Thyroid gland (tissue), 4 donors: ENCODE measurements at regions not wholly inside any gene's neighbourhood (a gene's known extent, or its start where the extent isn't known, plus 50 kb on each side); places are given as distances from the start of the nearest gene placed in this dataset.

Experiments used
- DNase-seq, 2 donors: peaks; one replicate each; pipeline ENCODE4 v3.0.0-alpha.2; 2019
- H3K27ac ChIP-seq, 3 donors: fragments of 200-600 bp; sonication (generic); 1 replicate in 2 of 3; 2 replicates in 1 of 3; pipeline ENCODE4 v1.5.1; 2016 to 2019; ENCODE audit warnings: mild to moderate bottlenecking in 1 of 3, moderate library complexity in 1 of 3
- H3K27me3 ChIP-seq: fragments of 200-600 bp; sonication (generic); one replicate; pipeline ENCODE4 v1.5.1; 2019
- H3K36me3 ChIP-seq, 2 donors: fragments of 200-600 bp; sonication (generic); one replicate each; pipeline ENCODE4 v1.5.1; 2016 to 2019
- H3K4me1 ChIP-seq, 2 donors: fragments of 200-600 bp; sonication (generic); one replicate each; pipeline ENCODE4 v1.5.1; 2017 to 2019
- H3K4me3 ChIP-seq, 3 donors: fragments of 200-600 bp; sonication (generic); replicated peaks in 1 of 3; 1 replicate in 2 of 3; 2 replicates in 1 of 3; pipeline ENCODE4 v1.5.1; 2016; ENCODE audit warnings: mild to moderate bottlenecking in 1 of 3
- H3K9me3 ChIP-seq: fragments of 200-600 bp; sonication (generic); one replicate; pipeline ENCODE4 v1.5.1; 2017
- POLR2A ChIP-seq, 2 donors: fragments of 450-650 bp; IDR thresholded peaks; one replicate each; pipeline ENCODE4 v1.6.1; 2017; ENCODE audit warnings: antibody characterized with exemption in 2 of 2, mild to moderate bottlenecking in 2 of 2, moderate library complexity in 1 of 2
- WGBS, 2 donors: methylation state at CpG; one replicate each; pipeline ENCODE4 v1.1.5; 2017; 5-methylcytosine and 5-hydroxymethylcytosine counted together
- intact Hi-C: fragments of 100-400 bp; cut with DNase I; formaldehyde crosslinking; loops from one replicate; pipeline ENCODE4 v1.15.1; 2023
- TF ChIP-seq, protein P1 (sequence below), 6 experiments: fragments of 200-600 bp in 3 of 6; fragments of 450-650 bp in 3 of 6; sonication (generic) in 3 of 6; IDR thresholded peaks; one replicate each; pipeline ENCODE4 v1.5.1; 2016 to 2019; ENCODE audit warnings: antibody characterized with exemption in 6 of 6, mild to moderate bottlenecking in 2 of 6, inconsistent platforms in 1 of 6, moderate library complexity in 1 of 6

DNA sequence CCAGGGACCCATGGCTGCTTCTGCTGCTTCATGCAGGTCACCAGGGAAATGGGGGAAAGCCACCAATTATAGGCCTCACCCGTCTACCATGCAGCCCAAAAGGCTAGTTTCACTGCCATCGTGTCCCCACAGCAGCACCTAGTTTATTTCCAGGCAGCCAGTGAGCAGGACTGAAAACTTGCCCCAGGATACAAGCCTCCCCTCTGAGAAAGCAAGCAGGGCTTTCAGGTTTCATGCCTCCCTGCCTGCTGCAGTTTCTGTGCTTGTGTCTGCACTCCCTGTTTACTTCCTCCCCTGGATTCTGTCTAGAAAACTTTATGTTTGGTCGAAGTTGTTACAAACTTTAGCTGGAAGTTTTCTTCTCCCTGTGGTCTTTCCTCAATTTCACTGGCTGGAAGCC is 319.1 kb downstream of the ANXA1 start:
- DNase-seq: no peak
- intact Hi-C loops: no loop called here
- 59 to 75% methylated on average over 3 of the region's 3 CpGs for WGBS, 2 donors

DNA sequence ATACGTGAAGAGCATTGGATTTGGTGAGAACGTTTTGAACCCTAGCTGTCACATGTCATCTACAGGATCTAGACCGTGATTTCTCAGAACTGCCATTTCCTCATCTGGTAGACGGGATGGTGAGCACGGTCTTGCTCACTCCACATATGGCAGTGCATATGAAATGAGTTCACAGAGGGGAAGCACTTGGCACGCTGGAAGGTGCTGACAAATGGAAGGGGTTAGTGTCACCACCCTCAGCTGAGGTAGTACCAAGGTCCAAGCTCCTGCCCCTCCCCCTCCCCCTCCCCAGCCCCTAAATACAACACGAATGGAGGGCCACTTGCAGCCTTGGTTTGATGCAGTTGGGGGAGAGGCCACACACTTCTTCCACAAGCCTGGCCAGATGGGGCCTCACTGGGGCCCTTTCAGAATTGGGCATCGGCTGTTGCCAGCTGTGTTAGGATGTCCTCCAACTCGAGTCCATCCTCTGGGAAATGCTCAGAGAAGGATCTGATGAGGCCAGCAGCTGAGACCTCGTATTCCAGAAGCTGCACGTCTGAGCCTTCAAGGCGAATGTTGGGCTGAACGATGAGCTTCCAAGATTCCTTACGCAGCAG is 322.4 kb downstream of the ANXA1 start:
- Histone ChIP-seq H3K9me3 (no peaks in the 10 kb centered on the region), H3K27me3 (no peaks in the 10 kb centered on the region), H3K4me3 (no peak overlapping the region), H3K4me1 (no peaks in the 10 kb centered on the region), H3K27ac (no peak overlapping the region), H3K36me3 (no peaks in the 10 kb centered on the region)
- DNase-seq: no peak
- TF ChIP-seq, protein P1, sequence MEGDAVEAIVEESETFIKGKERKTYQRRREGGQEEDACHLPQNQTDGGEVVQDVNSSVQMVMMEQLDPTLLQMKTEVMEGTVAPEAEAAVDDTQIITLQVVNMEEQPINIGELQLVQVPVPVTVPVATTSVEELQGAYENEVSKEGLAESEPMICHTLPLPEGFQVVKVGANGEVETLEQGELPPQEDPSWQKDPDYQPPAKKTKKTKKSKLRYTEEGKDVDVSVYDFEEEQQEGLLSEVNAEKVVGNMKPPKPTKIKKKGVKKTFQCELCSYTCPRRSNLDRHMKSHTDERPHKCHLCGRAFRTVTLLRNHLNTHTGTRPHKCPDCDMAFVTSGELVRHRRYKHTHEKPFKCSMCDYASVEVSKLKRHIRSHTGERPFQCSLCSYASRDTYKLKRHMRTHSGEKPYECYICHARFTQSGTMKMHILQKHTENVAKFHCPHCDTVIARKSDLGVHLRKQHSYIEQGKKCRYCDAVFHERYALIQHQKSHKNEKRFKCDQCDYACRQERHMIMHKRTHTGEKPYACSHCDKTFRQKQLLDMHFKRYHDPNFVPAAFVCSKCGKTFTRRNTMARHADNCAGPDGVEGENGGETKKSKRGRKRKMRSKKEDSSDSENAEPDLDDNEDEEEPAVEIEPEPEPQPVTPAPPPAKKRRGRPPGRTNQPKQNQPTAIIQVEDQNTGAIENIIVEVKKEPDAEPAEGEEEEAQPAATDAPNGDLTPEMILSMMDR (IDR thresholded peaks at IDR 0.05): no peak
- TF ChIP-seq POLR2A (IDR thresholded peaks at IDR 0.05): no peak
- intact Hi-C loops: no loop called here
- WGBS, 2 donors: 88 to 94% methylated on average over 12 to 14 of the region's 14 CpGs

More for the DNA sequence above, 319.1 kb downstream of the ANXA1 start:
- Histone ChIP-seq H3K27me3 (no peaks in the 10 kb centered on the region), H3K9me3 (no peaks in the 10 kb centered on the region), H3K36me3 (no peaks in the 10 kb centered on the region), H3K27ac (no peak overlapping the region), H3K4me1 (no peaks in the 10 kb centered on the region), H3K4me3 (no peak overlapping the region)
- TF ChIP-seq, protein P1 (IDR thresholded peaks at IDR 0.05): no peak

DNA sequence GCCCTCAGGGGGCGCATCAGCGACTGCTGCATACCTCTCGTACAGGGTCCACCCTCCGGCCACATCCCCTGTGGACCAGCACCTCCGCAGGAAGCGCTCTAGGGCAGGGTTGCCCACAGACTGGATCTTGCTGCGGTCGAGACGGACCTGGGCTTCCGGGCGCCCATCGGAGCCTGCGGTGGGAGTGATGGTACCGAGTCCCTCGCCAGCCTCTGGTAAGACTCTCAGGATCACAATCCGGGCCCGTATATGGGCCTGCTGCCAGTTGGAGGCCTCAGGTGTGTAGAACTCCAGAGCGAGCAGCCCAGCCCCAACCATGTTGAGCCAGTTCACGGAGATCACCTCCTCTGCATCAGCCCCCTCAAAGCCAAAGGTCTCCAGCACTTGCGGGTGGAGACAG is 323.0 kb downstream of the ANXA1 start:
- DNase-seq: no peak
- Histone ChIP-seq H3K9me3 (no peaks in the 10 kb centered on the region), H3K36me3 (no peaks in the 10 kb centered on the region), H3K4me1 (no peaks in the 10 kb centered on the region), H3K4me3 (no peak overlapping the region), H3K27ac (no peak overlapping the region), H3K27me3 (no peaks in the 10 kb centered on the region)
- intact Hi-C loops: no loop called here
- TF ChIP-seq, protein P1 (IDR thresholded peaks at IDR 0.05): no peak
- no peak for TF ChIP-seq POLR2A (IDR thresholded peaks at IDR 0.05)
- WGBS, 2 donors: 93 to 95% methylated on average over 11 to 20 of the region's 20 CpGs

DNA sequence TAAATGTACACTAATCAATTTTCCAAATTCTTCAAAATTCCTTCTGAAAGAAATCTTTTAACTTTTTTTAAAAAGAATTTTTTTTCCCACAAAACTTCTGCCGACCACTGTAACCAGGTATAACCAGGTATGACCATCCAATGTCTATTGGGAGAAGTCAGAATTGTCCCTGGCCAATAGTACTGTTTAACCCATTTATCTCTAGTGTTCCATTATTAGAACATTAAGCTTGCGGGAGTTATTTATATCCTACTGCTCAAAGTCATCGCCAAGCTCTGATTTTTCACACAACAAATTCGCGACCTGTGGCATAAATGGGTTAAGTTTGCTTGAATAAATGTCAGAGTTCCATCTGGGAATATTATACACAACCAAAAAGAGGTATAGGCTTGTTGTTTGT is 343.2 kb downstream of the ANXA1 start:
- intact Hi-C loops: no loop called here

DNA sequence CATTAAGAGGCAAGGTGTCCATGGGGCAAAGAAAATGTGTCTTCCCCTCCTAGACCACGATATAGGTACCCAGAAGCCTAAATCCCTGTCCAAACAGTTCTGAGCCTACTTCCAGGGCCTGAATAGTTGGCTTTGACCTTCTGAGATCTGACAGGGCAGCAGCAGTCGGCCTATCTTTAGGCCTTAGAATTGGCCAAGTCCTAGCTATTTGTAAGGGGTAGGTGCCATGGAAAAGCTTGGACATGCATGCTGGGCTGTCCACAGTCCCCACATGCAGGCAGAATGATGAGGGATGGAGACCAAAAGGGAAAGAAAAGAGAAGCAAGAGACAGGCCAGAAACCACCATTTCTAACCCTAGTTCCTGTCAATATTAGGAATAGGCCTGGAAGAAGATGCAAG is 346.1 kb downstream of the ANXA1 start:
- H3K4me3 ChIP-seq: no peak overlapping the region
- no peaks in the 10 kb centered on the region for H3K27me3 ChIP-seq
- no peaks in the 10 kb centered on the region for H3K36me3 ChIP-seq
- no peak overlapping the region for H3K27ac ChIP-seq
- DNase-seq: no peak
- no peaks in the 10 kb centered on the region for H3K4me1 ChIP-seq
- H3K9me3 ChIP-seq: no peaks in the 10 kb centered on the region
- 52 to 68% methylated on average over 2 of the region's 2 CpGs for WGBS, 2 donors
- intact Hi-C loops: no loop called here
- no peak for TF ChIP-seq POLR2A (IDR thresholded peaks at IDR 0.05)
- TF ChIP-seq, protein P1 (IDR thresholded peaks at IDR 0.05): no peak

More for the DNA sequence above, 343.2 kb downstream of the ANXA1 start:
- no peak for TF ChIP-seq POLR2A (IDR thresholded peaks at IDR 0.05)
- TF ChIP-seq, protein P1 (IDR thresholded peaks at IDR 0.05): no peak
- no peaks in the 10 kb centered on the region for H3K27me3 ChIP-seq
- H3K27ac ChIP-seq: no peak overlapping the region
- H3K4me3 ChIP-seq: no peak overlapping the region
- DNase-seq: no peak
- H3K4me1 ChIP-seq: no peaks in the 10 kb centered on the region
- 95% methylated on average over 5 of the region's 5 CpGs for WGBS, 2 donors
- H3K36me3 ChIP-seq: no peaks in the 10 kb centered on the region
- H3K9me3 ChIP-seq: no peaks in the 10 kb centered on the region
